ENCODE measurements at regions not wholly inside any gene's neighbourhood (a gene's known extent, or its start where the extent isn't known, plus 50 kb on each side); places are given as distances from the start of the nearest gene placed in this dataset.
A peak's percentile ranks its signal among the peaks of the same experiment; 100 is the strongest.

GRCh38 chr1:170872663-170873062 is 62.7 kb upstream of the MROH9 start:
- Histone ChIP-seq H3K79me2 (ENCODE audit: control insufficient read depth, insufficient read depth, low read length) (no peaks in the 10 kb centered on the region), H3K27ac (ENCODE audit: control insufficient read depth, insufficient read depth) (peak overlapping the region; percentile 46; the same call in 1 of the 2 replicates), H3K4me1 (ENCODE audit: control insufficient read depth, insufficient read depth, low read length) (peaks cover 7% of the 10 kb centered on the region), H3K4me3 (no peak overlapping the region), H2AFZ (ENCODE audit: control insufficient read depth, low read depth, low read length) (peak overlapping the region; percentile 8; the same call in 1 of the 2 replicates), H3K9ac (ENCODE audit: control insufficient read depth, insufficient read depth, low read length) (no peak overlapping the region), H3K9me3 (replicated peaks; ENCODE audit: control insufficient read depth, insufficient read depth, low read length) (no peaks in the 10 kb centered on the region), H3K4me2 (ENCODE audit: control insufficient read depth, insufficient read depth) (no peak overlapping the region), H3K27me3 (replicated peaks in 1 of 2; ENCODE audit: control insufficient read depth in 2 of 2, insufficient read depth in 2 of 2, low read length in 1 of 2) (no peaks in the 10 kb centered on the region), H3K36me3 (ENCODE audit: control insufficient read depth in 2 of 2, insufficient read depth in 2 of 2, low read length in 1 of 2) (no peaks in the 10 kb centered on the region), H4K20me1 (ENCODE audit: control insufficient read depth, insufficient read depth) (no peaks in the 10 kb centered on the region)
- SMC1A ChIA-PET (ENCODE audit: uncharacterized antibody, unreplicated experiment): interaction anchor here (0.6 to 1.3 kb wide), 4 partner anchors 9 to 937 kb away, joined by 3 to 6 read pairs (median 3); no protein-coding TSS in a partner anchor
- POLR2A ChIA-PET: no interaction called here
- DNase-seq (ENCODE audit: low read depth, low spot score) (peak; percentile 30), FAIRE-seq (no peak), ATAC-seq (peak; percentile 88)
- BruUV-seq (replicated peaks): no TSS peak
- RAD21 ChIA-PET (ENCODE audit: unreplicated experiment): no interaction called here
- CTCF ChIA-PET: no interaction called here
- in situ Hi-C loops (cut with MboI) (no loop called here), intact Hi-C loops (cut with micrococcal nuclease; ENCODE audit: unreplicated experiment) (loop anchor here (10.0 kb wide), 1 partner anchor 338 kb away; the partner anchor contains the start of gene GORAB)
- WGBS (ENCODE audit: insufficient coverage, insufficient replicate concordance, low lambda C conversion rate, missing lambda C conversion rate): 21% methylated on average over 2 of the region's 2 CpGs
- peak; percentile 53; the same call in 1 of the 2 replicates for TF ChIP-seq NBN (IDR thresholded peaks at IDR 0.05)
- TF ChIP-seq CHD4 (IDR thresholded peaks at IDR 0.05): no peak
- TF ChIP-seq CEBPB (IDR thresholded peaks at IDR 0.05; ENCODE audit: borderline replicate concordance in 1 of 2, low read depth in 2 of 2, low read length in 2 of 2): no peak
- TF ChIP-seq SUZ12 (IDR thresholded peaks at IDR 0.05; ENCODE audit: unreplicated experiment): no peak
- no peak for TF ChIP-seq USF1 (IDR thresholded peaks at IDR 0.05; ENCODE audit: borderline replicate concordance, extremely low read length, insufficient read depth, low read depth, low read length)
- no peak for TF ChIP-seq HSF1 (IDR thresholded peaks at IDR 0.05; ENCODE audit: low read depth, low read length)
- no peak for TF ChIP-seq YY1 (IDR thresholded peaks at IDR 0.05; ENCODE audit: low read depth, low read length)
- TF ChIP-seq ZNF207 (IDR thresholded peaks at IDR 0.05; ENCODE audit: borderline replicate concordance): no peak
- TF ChIP-seq POLR2AphosphoS5 (IDR thresholded peaks at IDR 0.05; ENCODE audit: low read length): no peak
- no peak for TF ChIP-seq E2F8 (IDR thresholded peaks at IDR 0.05; ENCODE audit: low read depth, partially characterized antibody)
- TF ChIP-seq BHLHE40 (IDR thresholded peaks at IDR 0.05; ENCODE audit: borderline replicate concordance in 1 of 2, low read depth in 2 of 2, low read length in 1 of 2): peak; percentile 8 to 12; a peak in 1 of 4 replicates
- 0 out of 2 replicates have a peak, but pooled peaks have one; percentile 43 for TF ChIP-seq FOXM1 (IDR thresholded peaks at IDR 0.05; ENCODE audit: low read depth, low read length)
- TF ChIP-seq MYC (IDR thresholded peaks at IDR 0.05; ENCODE audit: insufficient read depth, insufficient read length, insufficient replicate concordance, low read length, severe bottlenecking): no peak
- TF ChIP-seq ATF7 (IDR thresholded peaks at IDR 0.05; ENCODE audit: low read depth): peak; percentile 73
- no peak for TF ChIP-seq RB1 (IDR thresholded peaks at IDR 0.05; ENCODE audit: borderline replicate concordance)
- TF ChIP-seq TCF12 (IDR thresholded peaks at IDR 0.05; ENCODE audit: low read depth, low read length): no peak
- TF ChIP-seq ATF2 (IDR thresholded peaks at IDR 0.05; ENCODE audit: low read length): peak; percentile 46; the same call in 1 of the 2 replicates
- TF ChIP-seq EP300 (IDR thresholded peaks at IDR 0.05; ENCODE audit: borderline replicate concordance in 1 of 2, control insufficient read depth in 1 of 2, low read depth in 2 of 2, low read length in 2 of 2): peak; percentile 45 to 60; a peak in 3 of 4 replicates
